GM21737 (cell line): ENCODE measurements at regions not wholly inside any gene's neighbourhood (a gene's known extent, or its start where the extent isn't known, plus 50 kb on each side); places are given as distances from the start of the nearest gene placed in this dataset.
"Not testable (repeated sequence)": the region's sequence is repeated elsewhere in the genome, so short reads cannot be mapped to it uniquely, and the experiment has no call there.

ENCODE experiments used
- ATAC-seq: cut with Tn5 transposase; IDR thresholded peaks from one replicate; pipeline ENCODE4 v1.9.1; 2021; ENCODE audit warnings: mild to moderate bottlenecking, moderate library complexity; ENCODE audit not compliant: unreplicated experiment

- ATAC-seq, result not testable (repeated sequence)
Observed at GRCh38 chr6:71360556-71361335, 72.1 kb downstream of the OGFRL1 start.

GRCh38 chr6:71364889-71365542 is 76.4 kb downstream of the OGFRL1 start:
- no peak for ATAC-seq

- ATAC-seq, result no peak
Observed at GRCh38 chr6:71367756-71368155, 79.1 kb downstream of the OGFRL1 start.

- no peak for ATAC-seq
Observed at GRCh38 chr6:71368284-71368683, 79.7 kb downstream of the OGFRL1 start.

GRCh38 chr6:71371559-71371958 is 82.9 kb downstream of the OGFRL1 start:
- ATAC-seq, result no peak

- no peak for ATAC-seq
Observed at GRCh38 chr6:71373943-71374342, 85.3 kb downstream of the OGFRL1 start.

- no peak for ATAC-seq
Observed at GRCh38 chr6:71375676-71376075, 87.1 kb downstream of the OGFRL1 start.

- ATAC-seq, result no peak
Observed at GRCh38 chr6:71376830-71377229, 88.2 kb downstream of the OGFRL1 start.

- ATAC-seq, result no peak
Observed at GRCh38 chr6:71383476-71383875, 94.9 kb downstream of the OGFRL1 start.

GRCh38 chr6:71383901-71384489 is 95.4 kb downstream of the OGFRL1 start:
- ATAC-seq, result no peak

GRCh38 chr6:71385111-71385822 is 96.7 kb downstream of the OGFRL1 start:
- ATAC-seq, result no peak

GRCh38 chr6:71386215-71386614 is 97.6 kb downstream of the OGFRL1 start:
- no peak for ATAC-seq

GRCh38 chr6:71387179-71387578 is 98.6 kb downstream of the OGFRL1 start:
- ATAC-seq, result no peak

- no peak for ATAC-seq
Observed at GRCh38 chr6:71388068-71388744, 99.6 kb downstream of the OGFRL1 start.

- no peak for ATAC-seq
Observed at GRCh38 chr6:71388856-71389527, 100.4 kb downstream of the OGFRL1 start.

GRCh38 chr6:71391126-71391525 is 102.5 kb downstream of the OGFRL1 start:
- no peak for ATAC-seq

GRCh38 chr6:71392276-71392675 is 103.7 kb downstream of the OGFRL1 start:
- ATAC-seq, result no peak

- no peak for ATAC-seq
Observed at GRCh38 chr6:71393471-71393870, 104.9 kb downstream of the OGFRL1 start.

- no peak for ATAC-seq
Observed at GRCh38 chr6:71393981-71394432, 105.4 kb downstream of the OGFRL1 start.

- ATAC-seq, result no peak
Observed at GRCh38 chr6:71394926-71395325, 106.3 kb downstream of the OGFRL1 start.
